GM12865 (cell line): ENCODE measurements at regions not wholly inside any gene's neighbourhood (a gene's known extent, or its start where the extent isn't known, plus 50 kb on each side); places are given as distances from the start of the nearest gene placed in this dataset.

Experiments
- DNase-seq: peaks from one replicate; pipeline ENCODE4 v3.0.0; 2010; ENCODE audit warnings: low read depth
- H3K4me3 ChIP-seq: 2 replicates; pipeline ENCODE4 v1.5.1; 2011; ENCODE audit warnings: mild to moderate bottlenecking, low read depth, low read length, control low read depth
- TF ChIP-seq, protein P1 (sequence below): IDR thresholded peaks from 2 replicates; pipeline ENCODE4 v1.5.1; 2011; ENCODE audit warnings: low read length, control low read depth, low read depth, inconsistent platforms; ENCODE audit not compliant: insufficient read depth; ENCODE audit errors: missing control alignments

GRCh38 chr17:53724726-53725125, 98.0 kb upstream of the KIF2B start:
- DNase-seq = no peak
- TF ChIP-seq, protein P1, sequence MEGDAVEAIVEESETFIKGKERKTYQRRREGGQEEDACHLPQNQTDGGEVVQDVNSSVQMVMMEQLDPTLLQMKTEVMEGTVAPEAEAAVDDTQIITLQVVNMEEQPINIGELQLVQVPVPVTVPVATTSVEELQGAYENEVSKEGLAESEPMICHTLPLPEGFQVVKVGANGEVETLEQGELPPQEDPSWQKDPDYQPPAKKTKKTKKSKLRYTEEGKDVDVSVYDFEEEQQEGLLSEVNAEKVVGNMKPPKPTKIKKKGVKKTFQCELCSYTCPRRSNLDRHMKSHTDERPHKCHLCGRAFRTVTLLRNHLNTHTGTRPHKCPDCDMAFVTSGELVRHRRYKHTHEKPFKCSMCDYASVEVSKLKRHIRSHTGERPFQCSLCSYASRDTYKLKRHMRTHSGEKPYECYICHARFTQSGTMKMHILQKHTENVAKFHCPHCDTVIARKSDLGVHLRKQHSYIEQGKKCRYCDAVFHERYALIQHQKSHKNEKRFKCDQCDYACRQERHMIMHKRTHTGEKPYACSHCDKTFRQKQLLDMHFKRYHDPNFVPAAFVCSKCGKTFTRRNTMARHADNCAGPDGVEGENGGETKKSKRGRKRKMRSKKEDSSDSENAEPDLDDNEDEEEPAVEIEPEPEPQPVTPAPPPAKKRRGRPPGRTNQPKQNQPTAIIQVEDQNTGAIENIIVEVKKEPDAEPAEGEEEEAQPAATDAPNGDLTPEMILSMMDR = no peak
- no peak overlapping the region for H3K4me3 ChIP-seq

- H3K4me3 ChIP-seq = no peak overlapping the region
- TF ChIP-seq, protein P1 = no peak
- no peak for DNase-seq
Observed at GRCh38 chr17:53722407-53722806, 100.3 kb upstream of the KIF2B start.

DNA sequence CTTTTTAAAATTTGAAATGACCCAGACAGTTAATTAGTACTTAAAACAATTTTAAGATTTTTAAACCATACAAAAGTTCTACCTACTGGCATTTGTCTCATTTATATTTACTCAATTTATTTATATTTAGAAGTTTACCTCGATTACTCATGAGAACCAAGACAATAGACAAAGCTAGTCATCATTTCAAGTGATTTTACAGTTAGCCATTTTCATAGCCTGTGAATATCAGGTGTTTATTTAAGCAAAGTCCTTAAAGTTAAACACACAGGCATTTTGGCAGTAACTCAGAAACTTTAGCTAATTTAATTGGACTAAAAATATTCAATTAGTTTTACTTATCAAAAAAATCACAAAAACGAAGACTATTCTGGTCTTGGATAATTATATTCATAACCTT, 101.6 kb upstream of the KIF2B start:
- TF ChIP-seq, protein P1 = no peak

GRCh38 chr17:53719229-53719628, 103.5 kb upstream of the KIF2B start:
- no peak for DNase-seq
- no peak overlapping the region for H3K4me3 ChIP-seq
- TF ChIP-seq, protein P1 = no peak

More for the DNA sequence above, 101.6 kb upstream of the KIF2B start:
- H3K4me3 ChIP-seq = no peak overlapping the region
- DNase-seq = no peak

GRCh38 chr17:53707566-53707965, 115.2 kb upstream of the KIF2B start:
- H3K4me3 ChIP-seq = no peak overlapping the region
- DNase-seq = no peak
- TF ChIP-seq, protein P1 = no peak

- no peak for DNase-seq
- TF ChIP-seq, protein P1 = no peak
- no peak overlapping the region for H3K4me3 ChIP-seq
Observed at GRCh38 chr17:53696286-53696685, 126.4 kb upstream of the KIF2B start.

GRCh38 chr17:53687324-53687723, 135.4 kb upstream of the KIF2B start:
- H3K4me3 ChIP-seq = no peak overlapping the region
- no peak for DNase-seq
- TF ChIP-seq, protein P1 = no peak
